NCI-H1436 (cell line): ENCODE measurements at regions not wholly inside any gene's neighbourhood (a gene's known extent, or its start where the extent isn't known, plus 50 kb on each side); places are given as distances from the start of the nearest gene placed in this dataset.
A peak's percentile ranks its signal among the peaks of the same experiment; 100 is the strongest.

Experiments used
- DNase-seq: peaks from one replicate; lab custom pipeline; 2025; lab: John Stamatoyannopoulos, UW

DNA sequence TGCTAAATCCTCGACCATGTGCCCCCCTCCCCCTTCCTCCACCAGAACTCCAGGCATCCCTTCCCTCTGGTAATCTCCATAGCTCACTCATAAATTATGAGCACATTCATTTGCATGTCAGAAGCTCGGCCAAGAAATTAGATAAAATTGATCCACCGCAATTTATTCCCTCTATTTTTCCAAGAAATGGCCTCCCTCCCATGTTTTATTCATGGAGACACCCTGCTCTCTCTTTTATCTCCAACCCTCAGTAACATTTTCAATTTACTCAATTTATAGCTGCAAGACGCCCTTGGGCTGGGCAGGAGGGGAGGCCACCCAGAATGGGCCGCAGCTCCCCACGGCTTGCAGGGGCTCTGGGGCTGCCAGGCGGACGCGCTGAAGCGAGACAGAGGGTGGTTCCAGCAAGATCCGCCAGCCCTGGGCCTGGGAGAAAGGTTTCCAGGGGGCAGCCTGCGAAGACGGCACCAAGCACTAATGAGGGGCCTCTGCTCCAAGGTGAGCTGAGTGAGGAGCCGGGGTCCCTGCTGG, 54.7 kb upstream of the ZNF423 start:
- no peak for DNase-seq

DNA sequence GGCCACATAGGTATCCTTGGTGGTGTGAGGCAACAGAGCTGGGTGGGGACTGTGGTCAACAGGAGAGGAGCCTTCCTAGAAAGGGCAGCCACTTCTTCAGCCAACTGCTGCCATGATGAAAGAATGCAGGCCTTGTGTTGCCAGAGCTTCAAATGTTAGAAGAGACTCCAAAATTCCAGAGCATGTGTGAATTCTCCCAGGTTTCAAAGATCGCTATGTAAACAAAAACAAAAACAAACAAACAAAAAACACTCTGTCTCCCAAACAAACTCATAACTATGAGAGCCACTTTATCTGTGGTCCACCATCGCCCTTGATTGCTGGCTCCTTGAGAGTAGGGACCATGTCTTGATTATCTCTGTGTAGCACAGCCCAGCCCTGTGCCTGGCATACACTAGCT, 55.5 kb upstream of the ZNF423 start:
- no peak for DNase-seq

DNA sequence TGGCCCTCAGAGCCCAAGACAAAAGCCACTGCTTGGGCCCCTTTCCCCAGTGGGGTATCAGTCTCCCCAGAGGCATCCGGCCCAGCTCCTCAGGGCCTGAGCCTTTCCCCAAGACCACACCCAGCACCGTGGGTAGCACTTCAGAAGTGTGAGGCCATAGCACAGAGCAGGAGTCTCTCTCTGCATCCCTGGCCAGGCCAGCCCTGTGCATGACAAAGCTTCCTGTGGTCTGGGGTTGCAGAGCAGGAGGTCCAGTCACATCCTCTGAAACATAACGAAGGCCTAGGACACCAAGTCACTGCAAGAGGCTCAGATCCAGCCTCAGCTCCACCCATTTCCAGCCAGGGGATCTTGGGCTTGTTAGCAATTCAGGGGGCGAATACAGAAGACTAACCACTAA, 56.8 kb upstream of the ZNF423 start:
- no peak for DNase-seq

DNA sequence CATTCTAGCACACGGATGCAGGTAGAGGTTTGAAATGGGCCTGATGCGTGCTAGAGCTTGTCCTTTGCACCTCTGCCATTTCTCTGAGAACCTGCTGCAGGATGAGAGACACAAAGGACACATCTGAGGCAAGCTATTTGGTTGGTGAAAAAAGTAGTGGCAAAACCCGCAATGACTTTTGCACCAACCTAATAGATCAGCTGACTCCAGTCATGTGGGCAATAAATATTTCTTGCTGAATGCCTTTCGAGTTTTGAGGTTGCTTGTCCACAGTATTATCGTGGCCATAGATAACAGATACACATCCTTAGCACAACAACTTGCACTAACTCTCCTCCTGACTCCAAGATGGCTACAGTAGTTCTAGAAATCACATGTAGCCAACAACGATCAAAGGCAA, 57.8 kb upstream of the ZNF423 start:
- DNase-seq: no peak

DNA sequence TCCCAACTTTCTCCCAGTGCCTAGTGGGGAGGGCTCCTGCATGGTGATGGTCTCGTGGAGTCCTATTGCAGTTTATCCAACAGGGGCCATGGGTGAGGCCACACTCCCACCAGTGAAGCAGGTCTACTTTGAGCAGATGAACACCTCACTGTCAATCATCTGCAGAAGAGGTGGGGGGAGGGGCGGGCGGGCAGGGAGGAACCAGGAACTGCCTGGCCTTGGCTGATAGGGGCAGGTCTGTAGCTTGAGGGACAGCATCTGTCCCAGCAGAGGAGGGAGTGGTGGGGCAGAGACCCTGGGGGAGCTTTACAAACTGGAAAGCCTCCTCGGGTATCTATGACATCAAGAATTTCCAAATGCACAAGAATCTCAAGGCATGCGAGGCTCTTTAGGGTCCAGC, 58.7 kb upstream of the ZNF423 start:
- DNase-seq: no peak

DNA sequence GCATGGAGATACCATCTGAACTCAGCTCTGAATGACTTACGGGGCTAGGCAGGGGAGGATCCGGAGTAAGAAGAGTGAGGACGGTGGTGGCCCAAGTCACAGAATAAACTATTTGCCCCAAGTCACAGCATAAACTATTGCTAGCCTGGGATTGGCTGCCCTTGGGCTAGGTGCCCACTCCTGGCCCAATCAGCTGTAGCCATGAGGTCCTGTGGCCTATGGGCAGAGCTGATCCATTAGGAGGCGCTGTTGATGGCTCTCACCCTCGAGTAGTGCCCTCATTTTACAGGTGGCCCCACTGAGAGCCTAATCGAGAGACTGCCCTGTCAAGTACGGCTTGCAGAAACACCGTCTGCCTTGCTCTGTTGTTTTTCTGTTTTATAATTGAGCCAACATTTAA, 62.3 kb upstream of the ZNF423 start:
- no peak for DNase-seq

DNA sequence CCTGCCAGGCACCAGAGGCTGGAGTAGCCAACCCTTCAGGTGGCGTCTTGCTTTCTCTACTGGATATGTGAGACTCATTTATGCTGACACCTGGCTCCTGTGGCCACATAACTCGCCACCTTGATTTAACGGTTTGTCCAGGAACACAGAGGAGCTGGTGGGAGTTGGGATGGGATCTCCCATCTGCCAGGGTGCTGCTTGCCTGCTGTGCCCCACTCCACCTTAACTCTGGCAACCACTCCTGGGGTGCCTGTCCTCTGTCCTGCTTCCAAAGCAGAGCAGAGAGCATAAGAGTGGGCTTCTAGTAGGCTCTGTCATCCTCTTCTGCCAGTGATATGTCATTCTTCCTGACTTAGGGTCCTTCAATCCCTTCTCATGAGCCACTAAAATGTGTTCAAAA, 63.4 kb upstream of the ZNF423 start:
- no peak for DNase-seq

DNA sequence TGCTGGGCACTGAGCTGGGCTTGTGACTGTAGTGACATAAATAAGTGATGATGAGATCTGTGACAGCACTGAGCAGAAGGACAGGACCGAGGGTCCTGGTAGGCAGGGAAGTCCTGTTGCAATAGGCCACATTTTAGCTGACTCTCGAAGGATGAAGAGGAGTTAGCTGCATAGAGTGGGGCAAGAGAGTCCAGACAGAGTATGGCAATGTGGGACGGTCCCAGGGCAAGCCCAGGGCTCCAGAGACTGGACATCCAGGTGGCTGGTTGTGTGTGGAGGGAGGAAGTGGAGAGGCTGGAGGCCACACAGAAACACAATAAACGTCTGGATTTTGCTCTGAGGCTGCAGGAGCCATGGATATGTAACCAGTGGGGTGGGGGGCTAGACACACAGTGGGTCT, 64.5 kb upstream of the ZNF423 start:
- no peak for DNase-seq

DNA sequence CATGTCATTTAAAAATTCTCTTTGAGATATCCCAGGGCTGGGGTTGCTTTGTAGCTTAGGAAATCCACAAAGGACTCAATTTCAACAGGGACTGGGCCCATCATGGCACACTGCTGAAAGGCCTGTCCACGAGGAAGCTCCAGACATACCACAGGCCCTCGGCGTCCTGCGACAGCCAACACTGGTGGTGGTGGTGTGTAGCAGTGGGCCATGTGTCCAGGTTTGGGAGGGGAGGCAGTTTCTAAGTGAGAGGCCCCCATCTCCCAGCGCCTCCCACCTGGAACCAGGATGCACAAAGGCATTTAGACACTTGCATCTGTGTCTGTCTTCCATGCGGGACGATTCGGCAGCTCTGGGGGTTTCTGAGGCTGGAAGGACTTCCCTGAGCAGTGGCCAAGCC, 65.2 kb upstream of the ZNF423 start:
- no peak for DNase-seq

DNA sequence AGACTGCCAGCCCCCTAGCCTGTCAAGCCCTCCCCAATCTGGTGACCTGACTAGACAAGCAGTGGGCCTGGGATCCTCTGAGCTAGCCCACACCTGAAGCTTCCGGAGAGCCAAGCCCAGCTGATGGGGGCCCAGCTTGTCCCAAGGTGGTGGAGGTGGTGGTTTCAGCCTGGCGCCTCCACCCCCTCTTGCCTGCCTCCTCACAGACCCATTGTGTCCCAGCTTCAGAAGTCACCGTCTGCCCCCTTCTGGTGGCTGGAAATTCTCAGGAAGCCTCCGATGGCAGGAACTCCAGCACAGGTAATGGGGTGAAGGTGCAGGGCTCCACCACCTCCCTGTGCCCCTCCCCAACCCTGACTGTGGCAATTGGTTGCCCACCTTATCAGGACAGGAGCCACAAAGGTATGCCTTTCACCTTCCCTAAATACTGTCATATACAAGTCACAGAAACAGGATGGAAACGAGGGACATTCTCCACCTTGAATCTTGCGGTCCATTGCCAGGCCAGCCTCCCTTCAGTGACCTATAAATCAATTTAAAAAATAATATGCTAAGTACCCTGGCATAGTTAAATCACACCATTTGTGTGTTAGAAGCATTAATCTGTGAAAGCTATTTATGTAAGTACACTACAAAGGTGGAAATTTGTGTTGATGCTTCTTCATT, 66.0 kb upstream of the ZNF423 start:
- DNase-seq: peak; percentile 17

DNA sequence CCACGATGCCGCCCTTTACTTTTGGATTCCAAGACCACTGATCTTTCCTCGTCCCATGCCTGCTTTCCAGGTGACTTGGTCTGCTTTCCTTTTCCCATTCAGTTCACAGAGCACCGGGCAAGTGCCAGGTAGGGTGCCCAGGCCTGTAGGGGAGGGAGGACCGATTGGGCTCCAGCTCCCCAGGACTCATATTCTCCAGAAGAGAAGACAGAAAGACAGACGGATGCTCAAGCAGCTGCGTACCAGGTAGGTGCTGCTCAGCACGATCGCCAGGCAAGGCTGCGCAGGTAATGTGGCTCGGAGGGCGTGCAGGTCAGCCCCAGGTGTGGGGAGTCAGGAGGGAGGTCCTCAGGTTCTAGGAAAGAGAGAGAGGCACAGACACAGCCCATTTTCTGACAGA, 67.5 kb upstream of the ZNF423 start:
- no peak for DNase-seq

DNA sequence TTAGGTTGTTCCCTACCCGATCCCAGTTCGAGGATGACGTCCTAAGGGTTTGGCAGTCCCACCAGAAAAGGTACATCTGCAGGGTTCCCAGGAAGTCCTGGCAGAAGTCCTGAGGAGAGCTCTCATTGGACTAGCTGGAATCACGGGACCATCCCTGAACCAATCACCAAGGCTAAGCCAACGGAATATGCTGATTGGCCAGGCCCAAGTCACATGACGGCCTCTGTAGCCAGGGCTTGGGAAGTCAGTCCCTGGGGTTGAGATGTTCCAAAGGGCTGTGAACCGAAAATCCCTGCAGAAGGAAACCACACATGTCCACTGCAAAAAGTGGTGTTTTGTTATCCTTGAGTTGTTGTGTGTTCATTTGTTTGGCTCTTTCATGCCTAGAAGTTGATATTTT, 68.2 kb upstream of the ZNF423 start:
- no peak for DNase-seq

DNA sequence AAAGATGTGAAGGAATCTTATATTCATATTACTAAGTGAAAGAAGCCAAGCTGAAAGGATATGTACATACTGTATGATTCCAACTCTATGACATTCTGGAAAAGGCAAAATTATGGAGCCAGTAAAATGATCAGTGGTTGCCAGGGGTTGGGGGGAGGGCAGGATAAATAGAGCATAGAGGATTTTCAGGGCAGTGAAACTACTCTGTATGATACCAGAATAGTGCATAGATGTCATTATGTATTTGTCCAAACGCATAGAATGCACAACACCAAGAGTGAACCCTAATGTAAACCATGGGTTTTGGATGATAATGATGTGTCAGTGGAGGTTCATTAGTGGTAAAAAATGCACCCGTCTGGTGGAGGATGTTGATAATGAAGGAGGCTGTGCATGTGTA, 71.0 kb upstream of the ZNF423 start:
- DNase-seq: no peak

DNA sequence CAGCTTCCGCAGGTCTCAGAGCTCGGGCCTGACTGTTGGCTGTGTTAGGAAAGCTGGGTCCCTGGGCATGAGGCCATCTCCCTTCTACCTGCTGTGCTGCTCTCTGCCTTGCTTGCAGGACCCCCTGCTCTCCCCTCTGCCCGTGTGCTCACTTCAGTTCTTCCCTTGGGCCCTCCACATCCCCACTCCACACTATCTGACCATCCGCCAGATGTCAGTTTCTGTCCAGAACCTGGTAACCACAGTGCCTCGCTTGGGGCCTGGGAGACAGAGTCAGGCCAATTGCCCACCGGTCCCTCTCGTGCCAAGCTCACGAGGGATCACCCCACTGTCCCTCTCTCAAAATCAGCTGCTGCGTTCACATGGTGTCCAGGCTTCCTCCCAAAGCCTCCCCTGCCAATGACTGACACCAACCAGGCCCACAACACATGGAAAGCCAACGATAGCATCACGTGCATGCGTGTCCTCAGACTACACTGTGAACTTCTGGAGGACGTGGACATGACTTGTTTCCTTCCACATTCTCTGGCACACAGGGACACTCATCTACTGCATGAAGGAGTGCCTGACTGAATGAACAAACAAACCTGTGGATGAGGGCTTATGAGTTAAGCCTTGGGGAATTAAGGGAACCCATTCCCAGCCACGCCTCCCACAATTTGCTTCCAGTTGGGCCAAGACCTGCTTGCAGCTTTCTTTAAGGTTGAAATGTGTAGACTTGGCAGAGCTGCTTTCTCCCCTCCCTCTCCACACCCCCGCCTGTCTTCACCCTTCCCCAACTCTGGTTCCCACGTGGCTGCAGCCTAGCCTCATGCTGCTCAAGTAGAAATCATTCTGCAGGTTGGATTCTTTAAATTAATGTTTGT, 72.5 kb upstream of the ZNF423 start:
- no peak for DNase-seq

DNA sequence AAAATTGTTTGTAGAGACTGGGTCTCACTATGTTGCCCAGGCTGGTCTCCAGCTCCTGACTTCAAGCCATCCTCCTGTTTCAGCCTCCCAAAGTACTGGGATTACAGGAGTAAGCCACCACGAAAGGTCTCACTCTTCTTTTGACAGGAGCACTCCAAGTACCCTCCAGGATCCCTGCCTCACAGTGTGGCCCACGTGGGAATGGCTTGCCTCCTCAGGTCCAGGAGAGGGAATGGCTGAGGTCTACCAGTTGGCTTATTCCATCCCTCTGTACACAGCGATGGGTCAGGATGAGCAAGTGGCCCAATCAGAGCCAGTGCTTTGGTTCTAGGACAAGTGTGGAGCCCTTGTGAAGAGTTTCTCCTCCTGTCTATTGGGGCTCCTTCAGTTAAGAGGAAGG, 73.7 kb upstream of the ZNF423 start:
- DNase-seq: no peak

DNA sequence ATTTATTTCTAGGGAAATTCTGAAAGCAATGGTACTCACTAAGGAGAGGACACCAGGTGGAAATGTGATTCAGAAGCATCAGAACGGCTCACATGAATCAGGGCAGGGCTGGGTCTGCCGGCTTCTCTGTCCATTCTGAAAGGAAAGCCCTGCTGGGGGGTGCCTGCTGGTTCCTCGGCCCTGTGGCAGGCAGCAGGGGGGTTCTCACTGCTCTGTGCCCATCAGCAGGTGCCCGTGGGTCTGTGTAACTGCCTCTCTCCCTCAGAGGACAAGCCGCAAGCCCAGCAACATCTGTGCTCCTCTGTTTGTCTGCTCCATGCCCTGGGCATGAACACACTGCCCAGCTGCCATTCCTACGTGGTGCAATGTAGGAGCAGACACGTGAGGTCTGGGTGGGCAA, 74.9 kb upstream of the ZNF423 start:
- no peak for DNase-seq

DNA sequence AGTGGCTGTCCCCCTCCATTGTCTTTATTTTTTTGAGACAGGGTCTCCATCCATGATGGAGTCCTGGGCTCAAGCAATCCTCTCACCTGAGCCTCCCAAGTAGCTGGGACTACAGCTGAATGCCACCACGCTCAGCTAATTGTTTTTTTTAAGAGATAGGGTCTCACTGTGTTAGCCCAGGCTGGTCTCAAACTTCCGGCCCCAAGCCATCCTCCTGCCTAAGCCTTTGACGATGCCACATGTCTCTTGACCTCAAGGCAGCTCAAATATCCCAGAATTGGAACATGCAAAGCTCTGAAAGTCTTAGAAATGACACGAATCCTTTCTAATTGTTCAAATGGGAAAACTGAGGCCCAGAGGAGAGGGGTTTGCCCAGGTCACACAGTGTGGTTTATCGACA, 75.4 kb upstream of the ZNF423 start:
- no peak for DNase-seq

DNA sequence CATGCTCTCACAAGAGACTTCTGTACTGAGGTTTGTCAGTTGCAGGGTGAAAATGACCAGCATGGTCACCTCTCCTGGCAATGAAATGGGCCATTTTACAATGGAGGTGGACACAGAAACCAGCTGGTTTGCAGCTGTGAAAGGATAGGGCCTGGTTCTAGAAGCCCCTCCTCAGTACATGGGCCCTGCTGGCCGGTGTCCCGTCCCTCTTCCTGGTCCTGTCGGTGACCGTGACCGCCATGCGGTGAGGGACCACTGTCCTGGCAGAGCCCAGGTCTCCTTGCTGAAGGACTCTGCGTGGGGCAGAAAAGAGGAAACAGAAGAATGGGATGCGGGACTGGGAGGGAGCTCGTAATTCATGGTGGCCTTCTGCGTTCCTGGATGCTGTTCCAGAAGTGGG, 76.0 kb upstream of the ZNF423 start:
- no peak for DNase-seq

DNA sequence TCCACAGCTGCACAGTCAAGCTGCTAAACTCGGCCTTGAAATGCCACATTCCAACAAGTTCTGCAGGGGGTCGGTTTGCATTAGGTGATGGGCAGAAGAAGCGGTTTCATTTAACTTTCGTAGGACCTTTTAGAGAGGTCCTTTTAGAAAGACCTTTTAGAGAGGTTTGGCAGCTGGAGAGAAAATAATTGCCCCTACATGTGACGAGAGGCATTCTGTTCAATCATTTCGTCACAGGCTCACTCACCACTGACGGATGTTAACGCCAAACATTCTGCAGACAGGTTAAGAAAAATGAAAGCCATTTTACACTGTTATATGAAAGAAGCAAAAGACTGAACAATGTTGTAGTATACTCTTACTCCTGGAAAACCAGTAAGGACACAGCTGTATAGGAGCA, 76.5 kb upstream of the ZNF423 start:
- DNase-seq: no peak

DNA sequence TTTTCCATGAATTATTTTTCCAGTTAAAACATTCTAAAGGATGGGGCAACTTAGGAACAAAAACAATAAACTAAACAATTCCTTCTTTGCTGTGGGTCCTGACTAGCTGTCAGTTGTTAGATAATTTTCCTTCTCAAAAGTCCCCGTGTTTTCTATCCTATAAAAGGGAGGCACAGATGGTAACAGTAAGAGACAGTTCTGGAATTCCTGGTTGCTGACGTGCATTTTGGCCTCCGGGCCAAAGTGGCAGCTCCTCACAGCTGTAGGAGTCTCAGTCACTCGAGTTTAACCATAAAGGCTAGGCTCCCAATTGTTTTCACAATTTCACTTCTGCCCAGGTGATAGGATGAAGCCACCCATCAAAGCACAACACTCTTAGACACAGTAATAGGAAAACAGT, 77.0 kb upstream of the ZNF423 start:
- DNase-seq: no peak

DNA sequence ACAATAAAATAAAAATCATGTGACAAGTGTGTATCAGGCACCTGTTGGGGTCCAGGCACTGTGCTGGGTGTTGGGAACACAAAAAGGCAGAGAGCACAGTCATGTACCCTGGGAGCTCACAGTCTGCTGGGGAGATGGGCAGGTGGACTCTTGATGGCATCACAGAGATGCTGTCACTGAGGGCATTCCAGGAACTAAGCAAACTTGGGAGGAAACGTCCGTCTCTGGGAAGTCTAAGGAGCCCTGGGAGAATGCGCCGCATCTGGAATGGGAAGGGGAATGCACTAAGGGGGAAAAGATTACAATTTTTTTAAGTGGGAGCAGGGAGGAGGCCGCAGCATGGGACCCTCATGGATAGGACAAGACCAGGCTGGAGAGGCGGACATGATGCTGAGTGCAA, 80.9 kb upstream of the ZNF423 start:
- no peak for DNase-seq

DNA sequence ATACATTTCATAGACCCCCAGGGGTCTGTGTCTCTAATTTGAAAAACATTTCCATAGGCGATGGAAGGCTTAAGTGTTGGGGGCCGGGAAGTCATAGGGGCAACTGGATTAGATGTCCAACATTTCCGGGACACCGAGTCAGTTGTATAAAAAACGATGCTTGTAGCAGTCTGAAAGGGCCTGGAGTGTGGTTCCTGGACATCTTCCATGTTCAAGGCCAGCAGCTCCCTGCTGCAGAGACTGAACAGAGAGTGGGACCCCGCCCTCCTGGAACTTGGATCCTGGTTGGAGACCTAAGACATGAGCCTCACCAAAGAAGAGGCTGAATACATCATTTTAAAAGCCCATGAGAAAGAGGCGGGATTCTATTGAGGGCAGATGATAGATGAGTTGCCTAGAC, 82.0 kb upstream of the ZNF423 start:
- no peak for DNase-seq

DNA sequence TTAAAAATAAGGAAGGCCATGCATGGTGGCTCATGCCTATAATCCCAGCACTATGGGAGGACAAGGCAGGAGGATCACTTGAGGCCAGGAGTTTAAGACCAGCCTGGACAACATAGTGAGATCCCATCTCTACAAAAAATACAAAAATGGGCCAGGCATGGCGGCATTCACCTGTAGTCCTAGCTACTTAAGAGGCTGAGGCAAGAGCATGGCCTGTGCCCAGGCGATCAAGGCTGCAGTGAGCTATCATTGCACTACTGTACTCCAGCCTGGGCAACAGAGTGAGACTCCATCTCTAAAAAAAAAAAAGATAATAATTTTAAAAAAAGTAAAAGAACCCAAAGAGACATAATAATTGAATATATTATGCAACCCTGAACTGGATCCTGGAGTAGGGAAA, 83.6 kb upstream of the ZNF423 start:
- DNase-seq: no peak
